Mammary epithelial cell (primary cell): ENCODE measurements at regions not wholly inside any gene's neighbourhood (a gene's known extent, or its start where the extent isn't known, plus 50 kb on each side); places are given as distances from the start of the nearest gene placed in this dataset.

Experiments used
- EZH2 ChIP-seq: IDR thresholded peaks from 2 replicates; pipeline ENCODE4 v1.6.1; 2012; ENCODE audit warnings: low read length, inconsistent platforms, borderline replicate concordance
- TF ChIP-seq, protein P1 (sequence below), 2 donors: IDR thresholded peaks in 1 of 2; conservative IDR thresholded peaks in 1 of 2; 2 replicates each; pipeline ENCODE4 v1.5.1; 2011 to 2012; ENCODE audit warnings: inconsistent platforms in 2 of 2, low read length in 2 of 2, mild to moderate bottlenecking in 2 of 2, control low read depth in 1 of 2, low read depth in 1 of 2; ENCODE audit not compliant: insufficient read depth in 1 of 2; ENCODE audit errors: extremely low read depth in 1 of 2

DNA sequence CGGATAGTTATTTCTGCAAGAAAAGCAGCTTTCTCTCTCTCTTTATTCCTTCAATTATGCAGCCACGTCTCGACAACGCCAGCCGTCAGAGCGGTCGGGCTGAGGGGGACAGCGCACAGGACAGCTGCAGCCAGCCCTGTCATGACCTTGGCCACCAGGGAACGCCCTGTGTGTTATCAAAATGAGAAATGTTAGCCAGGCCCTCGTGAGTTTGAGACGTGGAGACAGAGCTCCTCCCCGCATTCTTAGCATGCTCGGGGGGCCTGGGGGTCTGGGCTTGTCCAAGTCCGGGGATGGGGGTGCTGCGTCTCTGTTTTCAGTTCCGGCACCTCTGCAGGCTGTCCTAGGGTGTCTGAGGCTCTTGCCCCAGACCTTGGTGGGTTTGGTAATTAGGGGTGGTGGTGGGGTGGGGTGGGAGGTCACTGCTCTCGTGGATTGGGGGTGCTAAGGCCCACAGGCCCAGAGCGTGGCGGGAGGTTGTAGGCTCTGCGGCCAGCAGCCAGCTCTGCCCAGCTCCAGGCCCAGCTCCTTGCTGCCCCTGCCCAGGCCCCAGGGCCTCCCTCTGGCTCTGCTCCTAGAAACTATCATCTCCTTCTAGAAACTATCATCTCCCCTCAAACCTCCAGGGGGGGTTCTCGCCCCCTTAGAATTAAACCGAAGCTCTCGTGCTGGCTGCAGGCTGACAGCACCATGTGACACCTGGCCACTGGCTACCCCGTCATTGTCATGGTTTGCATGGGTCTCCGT lies 54.3 kb upstream of the GATA5 start:
- TF ChIP-seq, protein P1, sequence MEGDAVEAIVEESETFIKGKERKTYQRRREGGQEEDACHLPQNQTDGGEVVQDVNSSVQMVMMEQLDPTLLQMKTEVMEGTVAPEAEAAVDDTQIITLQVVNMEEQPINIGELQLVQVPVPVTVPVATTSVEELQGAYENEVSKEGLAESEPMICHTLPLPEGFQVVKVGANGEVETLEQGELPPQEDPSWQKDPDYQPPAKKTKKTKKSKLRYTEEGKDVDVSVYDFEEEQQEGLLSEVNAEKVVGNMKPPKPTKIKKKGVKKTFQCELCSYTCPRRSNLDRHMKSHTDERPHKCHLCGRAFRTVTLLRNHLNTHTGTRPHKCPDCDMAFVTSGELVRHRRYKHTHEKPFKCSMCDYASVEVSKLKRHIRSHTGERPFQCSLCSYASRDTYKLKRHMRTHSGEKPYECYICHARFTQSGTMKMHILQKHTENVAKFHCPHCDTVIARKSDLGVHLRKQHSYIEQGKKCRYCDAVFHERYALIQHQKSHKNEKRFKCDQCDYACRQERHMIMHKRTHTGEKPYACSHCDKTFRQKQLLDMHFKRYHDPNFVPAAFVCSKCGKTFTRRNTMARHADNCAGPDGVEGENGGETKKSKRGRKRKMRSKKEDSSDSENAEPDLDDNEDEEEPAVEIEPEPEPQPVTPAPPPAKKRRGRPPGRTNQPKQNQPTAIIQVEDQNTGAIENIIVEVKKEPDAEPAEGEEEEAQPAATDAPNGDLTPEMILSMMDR (conservative IDR thresholded peaks at IDR 0.05 in 1 of 2, IDR thresholded peaks at IDR 0.05 in 1 of 2; ENCODE audit: extremely low read depth in 1 of 2, insufficient read depth in 1 of 2, low read depth in 1 of 2, low read length in 2 of 2), result no peak
- no peak for TF ChIP-seq EZH2
